GDM1 (cell line): ENCODE measurements at regions not wholly inside any gene's neighbourhood (a gene's known extent, or its start where the extent isn't known, plus 50 kb on each side); places are given as distances from the start of the nearest gene placed in this dataset.

Experiments used
- DNase-seq: peaks from one replicate; lab custom pipeline; 2025; lab: John Stamatoyannopoulos, UW

DNA sequence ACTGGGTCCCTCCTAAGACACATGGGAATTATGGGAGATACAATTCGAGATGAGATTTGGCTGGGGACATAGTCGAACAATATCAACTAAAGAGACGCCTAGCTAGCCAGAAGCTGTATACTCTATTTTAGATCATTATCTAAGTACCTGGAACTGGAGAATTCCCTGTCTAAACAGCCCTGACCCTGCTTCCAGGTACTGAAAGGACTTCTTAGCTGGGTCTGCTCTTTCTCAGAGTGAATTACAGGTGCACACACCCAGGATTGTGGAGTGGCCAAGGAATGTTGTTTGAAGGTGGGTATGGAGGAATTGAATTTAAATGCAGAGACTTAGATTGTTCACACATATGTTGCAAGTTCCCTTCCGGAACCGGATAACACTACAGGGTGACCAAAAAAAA lies 733.0 kb downstream of the RPS29 start:
- DNase-seq, result no peak

DNA sequence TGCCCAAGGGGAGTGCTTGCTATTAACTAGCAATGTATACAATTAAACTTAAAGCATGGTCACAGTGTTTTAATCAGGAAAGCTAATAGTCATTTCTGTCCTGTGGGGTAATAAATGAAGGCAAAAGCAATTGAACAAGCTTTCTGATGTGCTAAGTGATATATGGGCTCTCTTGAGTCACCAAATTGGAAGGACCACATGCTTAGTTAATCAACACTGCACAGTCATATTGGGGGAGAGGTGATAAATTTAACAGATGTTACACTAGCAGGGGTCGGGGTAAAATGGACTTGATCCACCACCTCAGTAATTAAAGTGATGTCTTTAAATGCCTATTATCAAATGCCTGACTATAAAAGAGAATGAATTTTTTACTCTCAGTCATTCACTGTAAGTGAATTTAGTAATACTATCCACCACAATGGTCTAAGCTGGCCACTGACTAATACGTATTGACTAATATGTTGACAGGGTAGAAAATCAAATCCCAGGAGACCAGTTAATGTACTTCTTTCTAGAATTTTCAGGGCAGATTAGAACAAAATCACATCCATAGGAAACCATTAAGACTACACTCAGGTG lies 736.3 kb downstream of the RPS29 start:
- DNase-seq, result no peak

DNA sequence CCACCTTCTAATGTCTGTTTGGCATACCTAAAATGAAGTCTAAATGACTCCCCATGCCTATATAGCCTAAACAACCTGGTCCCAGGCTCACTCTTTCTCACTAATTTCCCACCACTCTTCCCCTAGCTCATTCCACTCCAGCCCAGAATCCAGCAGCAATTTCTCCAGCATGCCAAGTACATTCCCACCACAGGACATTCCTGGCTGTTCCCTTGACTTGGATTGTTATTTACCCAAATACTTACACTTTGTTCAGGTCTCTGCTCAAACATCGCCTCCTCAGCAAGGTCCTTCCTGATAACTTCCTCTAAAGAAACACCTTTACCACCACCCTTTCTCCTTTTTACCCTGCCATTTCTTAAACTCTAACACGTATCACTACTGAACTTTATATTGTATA lies 743.4 kb downstream of the RPS29 start:
- DNase-seq, result no peak

DNA sequence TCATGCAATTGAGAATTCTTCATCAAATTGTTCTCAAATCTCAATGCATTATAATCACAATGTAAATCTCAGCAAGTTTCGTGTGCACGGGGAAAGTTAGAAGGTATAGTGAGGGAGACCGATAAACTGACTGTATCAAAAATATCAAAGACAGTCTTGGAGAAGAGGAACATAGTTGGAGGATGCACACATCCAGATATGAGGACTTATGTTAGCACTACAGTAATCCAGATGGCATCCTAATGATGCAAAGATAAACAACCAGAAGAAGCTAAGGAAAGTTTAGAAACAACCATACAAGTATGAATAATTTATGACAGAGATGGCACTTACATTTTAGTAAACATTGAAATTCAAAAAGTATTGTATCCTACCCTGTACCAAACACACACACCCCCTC lies 760.1 kb downstream of the RPS29 start:
- DNase-seq, result no peak

GRCh38 chr14:48814562-48814961 lies 771.6 kb downstream of the RPS29 start:
- no peak for DNase-seq

- DNase-seq, result no peak
These were observed 780.9 kb downstream of the RPS29 start for GRCh38 chr14:48805315-48805714.

DNA sequence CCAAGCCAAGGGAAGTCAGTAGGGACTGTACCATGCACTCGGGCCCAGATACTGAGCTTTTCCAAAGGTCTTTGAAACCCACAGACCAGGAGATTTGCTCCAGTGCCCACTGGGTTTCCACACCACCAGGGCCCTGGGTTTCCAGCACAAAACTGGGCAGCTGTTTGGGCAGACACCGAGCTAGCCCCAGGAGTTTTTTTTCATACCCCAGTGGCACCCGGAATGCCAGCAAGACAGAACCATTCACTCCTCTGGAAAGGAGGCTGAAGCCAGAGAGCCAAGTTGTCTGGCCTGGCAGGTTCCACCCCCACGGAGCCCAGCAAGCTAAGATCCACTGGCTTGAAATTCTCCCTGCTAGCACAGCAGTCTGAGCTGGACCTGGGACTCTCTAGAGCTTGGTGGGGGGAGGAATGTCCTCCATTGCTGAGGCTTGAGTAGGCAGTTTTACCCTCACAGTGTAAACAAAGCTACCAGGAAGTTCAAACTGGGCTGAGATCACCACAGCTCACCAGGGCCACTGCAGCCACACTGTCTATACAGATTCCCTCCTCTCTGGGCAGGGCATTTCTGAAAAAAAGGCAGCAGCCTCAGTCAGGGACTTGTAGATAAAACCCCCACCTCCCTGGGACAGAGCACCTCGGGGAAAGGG lies 793.7 kb downstream of the RPS29 start:
- DNase-seq, result no peak

GRCh38 chr14:48788771-48789170 lies 797.4 kb downstream of the RPS29 start:
- no peak for DNase-seq

DNA sequence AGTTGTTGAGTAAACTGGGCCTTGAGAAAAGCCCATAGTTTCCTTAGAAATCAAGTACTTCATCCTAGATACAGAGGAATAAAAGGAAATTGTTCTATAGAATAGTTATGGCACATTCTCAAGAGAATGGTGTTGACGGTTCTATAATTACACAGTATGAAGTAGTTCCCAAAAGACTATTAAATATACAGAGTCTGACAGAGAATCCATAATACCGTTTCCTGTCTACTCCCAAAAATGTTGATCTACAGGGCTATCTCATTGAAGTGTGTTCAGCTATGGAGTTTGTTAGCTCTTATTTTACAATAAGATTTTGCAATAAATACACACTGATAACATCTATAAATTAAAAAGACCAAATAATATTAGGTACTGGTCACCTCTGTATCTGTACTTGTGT lies 799.7 kb downstream of the RPS29 start:
- DNase-seq, result no peak

DNA sequence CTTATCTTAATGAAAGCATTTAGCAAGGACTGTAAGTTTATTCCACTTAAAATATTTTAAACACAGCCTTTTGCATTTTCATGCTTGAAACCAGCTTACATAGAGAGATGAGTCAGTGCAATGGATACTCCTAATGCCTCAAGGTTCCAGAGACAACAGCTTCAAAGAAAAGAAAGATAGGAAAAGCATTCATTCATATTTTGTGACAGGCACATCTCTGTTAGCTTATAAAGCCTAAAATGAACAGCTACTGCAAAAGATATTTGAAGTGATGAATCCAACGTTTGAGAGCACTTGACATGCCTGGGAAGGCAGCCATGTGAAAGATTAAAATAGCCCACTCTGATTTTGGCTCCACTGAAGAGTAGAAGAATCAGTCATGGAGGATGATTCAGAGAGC lies 814.5 kb downstream of the RPS29 start:
- DNase-seq, result no peak

- no peak for DNase-seq
These were observed 834.9 kb downstream of the RPS29 start for GRCh38 chr14:48751293-48751692.

DNA sequence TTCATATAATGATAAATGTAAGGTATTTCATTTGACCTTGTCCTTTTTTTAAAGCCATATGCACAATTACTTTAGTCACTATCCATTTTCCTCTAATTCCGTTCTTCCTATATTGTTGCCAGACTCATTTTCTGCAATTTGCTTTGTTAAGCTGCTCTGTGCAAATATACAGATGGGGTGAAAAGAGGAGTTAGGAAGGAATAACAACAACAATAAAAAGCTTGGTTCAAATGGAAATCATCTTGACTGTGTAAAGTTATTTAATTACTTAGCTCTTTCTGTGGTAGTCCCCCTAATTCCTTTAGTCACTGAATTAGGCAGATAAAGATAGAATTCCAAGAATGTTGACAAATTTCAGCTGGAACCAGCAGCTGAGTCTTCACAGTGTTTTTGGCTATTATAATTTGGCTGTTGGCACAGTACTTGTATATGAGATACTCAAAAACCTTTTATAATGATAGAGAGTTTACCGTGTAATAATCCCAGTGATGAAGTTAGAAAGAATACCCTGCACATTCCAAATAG lies 838.0 kb downstream of the RPS29 start:
- no peak for DNase-seq

GRCh38 chr14:48747561-48748089 lies 838.6 kb downstream of the RPS29 start:
- DNase-seq, result no peak

GRCh38 chr14:48744202-48744601 lies 842.0 kb downstream of the RPS29 start:
- no peak for DNase-seq

DNA sequence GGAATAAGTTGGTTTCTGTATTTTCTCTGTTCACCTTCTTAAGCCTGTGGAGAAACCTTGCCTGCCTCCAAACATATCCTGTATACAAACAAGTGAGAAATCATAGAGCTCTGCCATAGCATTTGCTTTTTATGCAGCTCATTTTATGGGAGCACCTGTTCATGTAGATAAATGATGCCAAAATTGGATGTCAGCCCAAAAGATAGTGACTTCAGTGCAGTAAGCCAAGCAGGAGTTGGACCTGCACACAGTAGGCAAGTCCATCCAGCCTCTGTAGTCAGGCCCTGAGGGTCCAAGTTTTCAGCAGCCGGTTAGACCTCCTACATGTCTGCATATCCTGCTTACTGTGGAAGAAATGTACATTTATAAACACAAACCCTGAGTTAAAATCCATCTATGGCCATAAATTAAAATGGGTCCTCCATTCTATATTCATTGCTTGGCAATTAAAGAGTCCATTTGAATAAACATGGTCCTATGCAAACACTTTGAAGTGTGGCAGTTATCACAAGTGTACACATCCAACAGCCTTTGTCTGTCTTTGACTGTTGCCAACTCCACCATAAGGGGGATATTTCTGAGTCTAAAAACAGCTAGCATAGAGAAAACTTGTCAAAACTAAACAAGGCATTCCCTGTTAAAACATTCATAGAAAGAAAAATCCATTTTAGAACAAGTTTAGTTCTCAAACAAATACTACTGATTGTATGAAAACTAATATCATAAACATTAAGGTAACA lies 847.8 kb downstream of the RPS29 start:
- no peak for DNase-seq

- no peak for DNase-seq
These were observed 850.6 kb downstream of the RPS29 start for GRCh38 chr14:48735607-48736006.

GRCh38 chr14:48731260-48731659 lies 854.9 kb downstream of the RPS29 start:
- DNase-seq, result no peak

- no peak for DNase-seq
These were observed 860.0 kb downstream of the RPS29 start for GRCh38 chr14:48726080-48726642.

DNA sequence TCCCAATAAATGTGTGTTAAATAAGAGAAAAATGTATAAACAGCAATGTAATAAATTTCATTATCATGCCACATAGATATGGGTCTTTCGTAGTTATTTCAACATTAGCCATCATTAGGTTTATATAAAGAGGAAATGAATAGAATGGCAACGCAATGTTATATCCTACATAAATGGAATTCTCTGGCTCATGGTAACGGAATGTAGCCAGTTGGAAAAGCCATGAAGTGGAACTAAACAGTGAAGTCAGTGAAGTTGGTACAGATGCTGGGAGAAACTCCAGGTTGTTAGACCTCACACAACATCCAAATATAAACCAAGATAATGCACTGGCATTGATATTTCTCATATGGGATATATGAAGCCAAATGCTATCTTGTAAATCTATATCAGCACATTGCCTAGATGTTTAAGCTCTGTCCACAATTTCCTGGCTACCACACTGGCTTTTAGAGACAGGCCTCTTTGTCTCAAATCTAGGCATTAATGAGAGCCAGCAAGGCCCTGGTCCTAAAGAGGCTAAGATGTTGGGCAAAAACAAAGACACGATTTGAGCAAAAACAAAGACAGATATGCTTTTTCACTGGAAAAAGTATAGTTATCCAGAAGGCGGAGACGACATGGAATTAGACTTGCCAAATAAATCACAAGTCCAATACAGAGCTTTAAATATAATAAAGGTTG lies 861.0 kb downstream of the RPS29 start:
- no peak for DNase-seq

GRCh38 chr14:48723841-48724495 lies 862.2 kb downstream of the RPS29 start:
- no peak for DNase-seq

DNA sequence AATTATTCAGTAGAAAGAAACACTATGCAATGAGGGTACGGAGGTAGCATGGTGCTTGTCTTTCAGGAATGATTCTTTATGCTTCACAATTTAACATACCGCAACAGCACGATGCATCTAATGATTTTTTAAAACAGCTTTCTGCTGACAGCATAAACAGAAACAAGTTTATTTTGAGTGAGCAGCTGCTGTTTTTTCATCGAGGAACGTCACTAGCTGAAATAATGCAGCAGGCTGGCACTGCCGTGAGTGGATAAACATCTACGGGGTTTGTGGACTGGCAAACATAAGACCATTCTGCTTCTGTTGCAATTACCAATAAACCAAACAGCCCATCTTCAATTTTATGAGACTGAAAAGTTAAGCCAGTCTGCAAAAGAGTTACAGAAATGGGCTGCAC lies 871.8 kb downstream of the RPS29 start:
- no peak for DNase-seq

- no peak for DNase-seq
These were observed 876.0 kb downstream of the RPS29 start for GRCh38 chr14:48710133-48710532.
